Ureter (tissue), 1 donor: ENCODE measurements at regions not wholly inside any gene's neighbourhood (a gene's known extent, or its start where the extent isn't known, plus 50 kb on each side); places are given as distances from the start of the nearest gene placed in this dataset.
"Not testable (repeated sequence)": the region's sequence is repeated elsewhere in the genome, so short reads cannot be mapped to it uniquely, and the experiment has no call there.

Source experiments
- DNase-seq: peaks from one replicate; pipeline ENCODE4 v3.0.0-alpha.2; 2020; ENCODE audit warnings: low spot score
- donor health status: DM: yes; HTN: yes; CAD: no.

DNA sequence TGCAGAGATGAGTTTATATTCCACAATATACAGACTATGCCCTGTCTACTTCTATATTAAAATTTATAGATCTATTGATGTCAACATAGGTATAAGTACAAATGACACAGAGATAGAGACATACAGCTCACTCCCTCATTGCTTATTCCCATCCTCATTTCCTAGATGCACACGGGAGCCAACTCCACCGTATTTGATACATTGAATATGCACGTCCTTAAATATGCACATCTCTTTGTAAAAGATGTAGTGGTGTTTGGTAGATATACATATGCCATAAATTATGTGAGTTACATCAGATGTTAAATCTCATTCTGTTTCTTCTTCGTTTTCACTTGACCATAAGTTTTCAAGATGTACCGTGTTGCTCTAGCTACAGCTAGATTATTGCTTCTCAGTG lies 179.2 kb upstream of the RAB6C start:
- DNase-seq = no peak

- no peak for DNase-seq
Observed at GRCh38 chr2:129800686-129801085, 178.8 kb upstream of the RAB6C start.

- no peak for DNase-seq
Observed at GRCh38 chr2:129801575-129801974, 177.9 kb upstream of the RAB6C start.

DNA sequence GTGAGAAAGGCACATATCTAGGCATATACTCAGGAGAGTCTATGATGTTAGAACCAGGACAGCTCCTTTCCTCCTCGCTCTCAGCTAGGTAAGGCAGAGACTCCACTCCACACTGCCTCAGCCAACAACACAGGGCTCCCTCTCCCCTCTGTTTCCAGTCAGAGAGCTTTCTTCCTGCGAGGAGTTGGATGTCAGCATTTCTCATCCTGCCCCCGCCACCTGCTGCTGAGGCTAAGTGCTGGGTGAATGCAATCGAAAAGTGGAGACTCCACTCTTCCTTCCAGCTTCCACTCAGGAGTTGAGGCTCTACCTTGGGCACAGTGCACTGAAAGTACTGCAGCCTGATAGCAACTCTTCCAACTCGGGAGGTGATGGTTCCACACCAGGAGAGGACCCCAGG lies 177.2 kb upstream of the RAB6C start:
- no peak for DNase-seq

DNA sequence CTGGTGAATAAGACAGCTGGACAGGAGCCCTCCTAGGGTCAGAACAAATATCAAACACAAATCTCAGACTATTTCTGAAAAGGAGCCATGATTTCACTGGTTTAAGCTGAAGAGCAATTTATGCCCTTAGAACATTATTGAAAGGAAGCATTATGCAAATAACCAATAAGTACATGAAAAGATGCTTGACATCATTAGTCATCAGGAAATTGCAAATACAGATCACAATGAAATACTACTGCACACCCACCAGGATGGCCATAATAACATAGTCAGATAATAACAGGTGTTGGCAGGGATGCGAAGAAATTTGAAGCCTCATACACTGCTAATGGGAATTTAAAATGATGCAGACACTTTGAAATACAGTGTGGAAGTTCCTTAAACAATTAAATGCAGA lies 176.4 kb upstream of the RAB6C start:
- DNase-seq = no peak

GRCh38 chr2:129803871-129804270 lies 175.6 kb upstream of the RAB6C start:
- DNase-seq = no peak

DNA sequence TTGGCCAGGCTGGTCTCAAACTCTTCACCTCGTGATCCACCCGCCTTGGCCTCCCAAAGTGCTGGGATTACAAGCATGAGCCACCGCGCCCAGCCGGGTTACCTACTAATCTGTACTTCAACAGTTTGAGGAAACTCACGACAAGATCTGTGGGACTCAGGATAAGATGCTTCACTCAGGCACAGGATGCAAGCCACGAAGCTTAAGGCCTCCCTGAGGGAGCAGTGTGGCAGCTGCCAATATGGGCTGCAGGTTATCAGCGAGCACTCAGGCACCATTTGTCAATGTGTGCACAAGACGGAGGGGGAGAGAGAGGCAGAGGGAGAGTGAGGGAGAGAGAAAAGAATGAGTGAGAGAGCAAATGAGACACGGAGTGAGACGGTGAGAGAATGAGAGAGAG lies 173.6 kb upstream of the RAB6C start:
- no peak for DNase-seq

GRCh38 chr2:129806317-129806716 lies 173.1 kb upstream of the RAB6C start:
- no peak for DNase-seq

DNA sequence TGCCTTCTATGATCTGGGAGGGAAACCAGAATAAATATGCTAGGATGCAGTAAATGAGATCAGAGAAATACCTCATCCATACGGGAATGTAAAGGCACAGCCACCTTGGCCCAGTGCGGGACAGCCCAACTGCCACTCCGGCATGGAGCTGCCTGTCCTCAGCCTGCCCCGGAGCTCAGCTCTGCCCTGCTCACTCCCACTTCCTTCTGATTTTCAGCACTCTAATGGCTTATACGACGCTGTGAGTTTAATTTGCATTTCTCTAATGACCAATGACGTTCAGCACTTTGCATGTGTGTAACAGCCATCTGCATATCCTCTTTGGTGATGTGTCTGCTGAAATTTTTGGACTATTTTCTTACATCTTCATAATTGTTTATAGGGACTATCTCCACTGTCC lies 172.5 kb upstream of the RAB6C start:
- no peak for DNase-seq

DNA sequence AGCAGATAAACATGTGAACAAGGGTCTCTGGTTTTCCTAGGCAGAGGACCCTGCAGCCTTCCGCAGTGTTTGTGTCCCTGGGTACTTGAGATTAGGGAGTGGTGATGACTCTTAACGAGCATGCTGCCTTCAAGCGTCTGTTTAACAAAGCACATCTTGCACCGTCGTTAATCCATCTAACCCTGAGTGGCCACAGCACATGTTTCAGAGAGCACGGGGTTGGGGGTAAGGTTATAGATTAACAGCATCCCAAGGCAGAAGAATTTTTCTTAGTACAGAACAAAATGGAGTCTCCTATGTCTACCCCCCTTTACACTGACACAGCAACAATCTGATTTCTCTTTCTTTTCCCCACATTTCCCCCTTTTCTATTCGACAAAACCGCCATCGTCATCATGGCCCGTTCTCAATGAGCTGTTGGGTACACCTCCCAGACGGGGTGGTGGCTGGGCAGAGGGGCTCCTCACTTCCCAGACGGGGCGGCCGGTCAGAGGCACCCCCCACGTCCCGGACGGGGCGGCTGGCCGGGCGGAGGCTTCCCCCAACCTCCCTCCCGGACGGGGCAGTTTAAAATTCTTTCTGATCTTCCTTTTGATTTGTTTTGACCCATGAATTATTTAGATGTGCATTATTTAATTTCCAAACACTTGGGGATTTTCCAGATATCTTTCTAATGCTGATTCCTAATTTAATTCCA lies 171.7 kb upstream of the RAB6C start:
- DNase-seq = not testable (repeated sequence)

DNA sequence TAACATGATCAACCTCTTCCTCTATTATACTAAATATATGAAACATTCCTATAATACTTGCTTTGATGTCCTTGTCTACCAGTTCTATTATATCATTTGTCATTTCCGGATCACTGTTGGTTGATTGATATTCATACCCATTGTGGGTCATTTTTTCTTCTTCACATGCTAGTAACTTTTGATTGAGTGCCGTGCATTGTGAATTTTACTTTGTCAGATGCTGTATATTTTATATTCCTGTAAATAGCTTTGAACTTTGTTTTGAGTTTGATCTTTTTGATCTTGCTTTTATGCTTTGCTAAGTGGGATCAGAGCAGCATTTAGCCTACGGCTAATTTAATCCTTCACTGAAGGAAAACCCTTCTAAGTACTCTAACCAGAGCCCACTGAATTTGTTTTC lies 168.9 kb upstream of the RAB6C start:
- DNase-seq = no peak

GRCh38 chr2:129812071-129812470 lies 167.4 kb upstream of the RAB6C start:
- DNase-seq = peak; percentile 65

DNA sequence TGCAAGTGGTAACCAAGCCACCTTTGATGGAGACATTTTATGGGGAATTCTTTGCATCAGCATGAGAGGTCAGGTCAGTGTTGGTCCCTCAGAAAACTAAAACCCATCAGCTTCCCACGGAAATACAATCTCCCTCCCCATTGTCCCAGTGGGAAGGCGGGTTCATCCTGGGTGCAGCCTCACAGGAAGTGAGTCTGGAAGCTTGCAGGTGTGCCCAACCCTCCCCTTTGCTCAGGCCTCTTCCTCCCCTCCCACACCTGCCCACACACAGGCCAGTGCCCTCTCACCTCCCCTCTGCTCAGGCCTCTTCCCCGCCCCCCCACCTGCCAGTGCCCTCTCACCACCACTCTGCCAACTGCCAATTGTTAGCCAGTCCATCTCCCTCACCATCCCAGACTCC lies 166.8 kb upstream of the RAB6C start:
- no peak for DNase-seq

GRCh38 chr2:129813404-129813803 lies 166.1 kb upstream of the RAB6C start:
- no peak for DNase-seq

DNA sequence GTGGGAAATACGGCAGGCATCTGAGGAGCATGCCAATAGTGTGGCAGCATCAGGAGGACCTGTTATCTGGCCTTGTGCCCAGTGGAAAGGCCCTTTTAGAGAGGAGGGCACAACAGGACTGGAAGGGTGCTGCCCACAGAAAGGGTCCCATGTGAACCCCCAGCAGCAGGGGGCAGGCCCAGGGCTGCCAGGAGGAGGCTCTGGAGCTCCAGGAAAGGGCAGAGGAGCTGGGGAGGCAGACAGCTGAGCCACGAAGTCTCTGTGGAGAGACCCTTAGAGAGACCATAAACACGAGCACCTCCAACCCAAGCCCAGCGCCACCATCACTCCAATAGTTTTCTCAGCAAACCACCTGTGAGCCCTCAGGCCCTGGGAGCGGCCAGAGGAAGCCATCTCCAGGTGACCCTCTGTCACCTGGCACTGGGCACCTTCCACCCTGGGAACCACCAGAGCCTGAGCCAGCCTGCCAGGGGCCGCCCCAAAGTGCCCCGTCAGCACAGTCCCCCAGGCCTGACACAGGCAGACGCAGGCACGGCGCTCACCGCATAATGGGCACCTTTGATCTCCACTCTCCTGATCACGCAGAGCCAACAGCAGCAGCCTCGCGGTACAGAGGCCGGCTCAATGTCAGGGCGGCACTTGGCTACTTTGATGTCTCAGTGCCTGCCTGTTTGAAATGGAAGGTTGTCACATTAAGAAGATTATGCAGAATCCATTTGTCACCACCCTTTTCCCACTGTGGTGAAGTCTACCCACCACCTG lies 162.5 kb upstream of the RAB6C start:
- no peak for DNase-seq

- no peak for DNase-seq
Observed at GRCh38 chr2:129819855-129820254, 159.6 kb upstream of the RAB6C start.

GRCh38 chr2:129820908-129821307 lies 158.6 kb upstream of the RAB6C start:
- DNase-seq = no peak

- DNase-seq = no peak
Observed at GRCh38 chr2:129821445-129821844, 158.0 kb upstream of the RAB6C start.

DNA sequence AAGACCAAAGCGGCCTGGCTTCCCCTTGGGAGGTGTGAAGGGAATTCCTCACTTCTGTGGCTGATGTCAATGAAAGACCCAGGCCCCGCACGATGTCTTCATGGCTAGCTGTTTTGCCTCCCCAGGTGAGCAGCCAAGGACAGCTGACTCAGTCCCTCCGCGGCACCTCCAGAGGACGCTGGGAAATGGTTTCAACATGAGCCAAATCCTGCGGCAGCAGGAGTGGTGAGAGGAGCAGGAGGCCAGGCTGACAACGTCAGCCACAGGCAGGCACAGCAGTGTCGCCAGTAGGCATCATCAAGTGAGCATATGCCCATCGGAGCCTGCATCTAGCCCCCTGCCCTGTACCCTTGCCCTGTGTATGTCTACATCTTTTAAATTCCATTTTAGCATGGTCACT lies 156.4 kb upstream of the RAB6C start:
- DNase-seq = no peak

DNA sequence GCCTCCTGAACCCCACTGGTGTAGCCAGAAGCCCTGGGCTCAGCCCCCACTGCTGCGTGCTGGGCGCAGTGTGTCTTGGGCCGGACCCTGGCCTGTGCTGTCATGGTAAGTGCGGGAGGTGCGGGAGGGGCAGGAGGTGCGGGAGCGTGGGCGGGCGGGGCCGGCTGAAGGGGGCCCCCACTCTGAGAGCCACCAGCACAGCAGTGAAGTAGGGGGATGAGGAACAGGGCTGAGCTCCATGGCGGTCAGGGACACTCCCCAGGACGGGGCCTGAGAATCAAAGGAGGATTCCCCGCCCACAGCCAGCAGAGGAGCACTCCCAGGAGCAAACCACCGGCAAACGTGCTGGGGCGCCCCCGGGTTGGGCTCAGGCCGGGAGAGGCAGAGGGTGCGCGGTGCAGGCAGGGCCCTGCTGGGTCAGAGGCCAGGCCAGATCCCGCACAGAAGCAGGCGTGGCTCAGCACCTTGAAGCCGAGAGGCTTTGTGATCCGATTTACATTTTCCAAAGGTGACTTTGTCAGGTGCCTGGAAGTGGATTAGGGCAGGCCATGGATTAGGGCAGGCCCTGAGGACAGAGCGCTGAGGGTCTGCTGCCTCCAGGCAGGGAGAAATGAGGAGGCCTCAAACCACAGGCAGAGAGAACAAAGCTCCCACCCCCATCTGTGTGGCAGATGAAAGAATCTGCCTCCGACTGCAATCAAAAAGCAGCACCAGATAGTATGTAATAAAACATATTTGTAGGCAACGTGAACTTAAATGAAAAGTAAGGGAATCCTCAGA lies 152.0 kb upstream of the RAB6C start:
- DNase-seq = no peak

DNA sequence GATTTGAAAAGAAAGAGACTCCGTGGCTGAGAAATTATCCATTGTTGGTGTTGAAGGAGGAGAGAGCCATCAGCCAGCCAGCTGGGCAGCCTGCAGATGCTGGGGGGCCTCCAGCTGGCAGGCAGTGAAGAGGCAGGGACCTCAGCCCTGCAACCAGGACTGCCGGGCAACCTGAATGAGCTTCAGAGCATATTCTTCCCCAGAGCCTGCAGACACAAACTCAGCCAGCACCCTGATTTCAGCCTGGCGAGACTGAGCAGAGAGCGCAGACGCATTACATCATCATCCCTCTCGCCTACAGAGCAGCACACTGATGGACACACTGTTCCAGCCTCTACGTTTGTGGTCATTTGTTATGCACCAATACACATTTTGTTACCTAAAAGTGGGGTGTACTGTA lies 150.7 kb upstream of the RAB6C start:
- no peak for DNase-seq

- no peak for DNase-seq
Observed at GRCh38 chr2:129829588-129829987, 149.9 kb upstream of the RAB6C start.

DNA sequence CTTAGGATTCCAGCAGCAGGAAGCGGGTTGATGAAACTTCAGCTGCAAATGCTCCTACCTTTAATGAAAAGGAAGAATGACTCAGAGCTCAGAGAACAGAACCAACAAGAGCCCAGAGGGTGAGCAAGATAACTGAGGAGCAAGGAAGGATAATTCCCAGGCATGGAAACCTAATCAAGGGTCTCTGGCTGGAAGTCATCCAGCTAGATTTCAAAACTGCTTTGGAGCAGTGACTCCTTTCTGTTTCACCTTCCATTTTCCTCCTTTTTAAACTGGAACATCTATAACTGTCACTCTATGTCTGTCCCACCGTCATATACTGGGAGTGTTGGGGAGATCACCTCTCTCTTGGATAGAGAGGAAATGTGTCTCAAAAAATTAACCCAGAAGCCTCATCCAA lies 148.4 kb upstream of the RAB6C start:
- no peak for DNase-seq
